Right atrium auricular region (tissue), 2 donors: ENCODE measurements at regions not wholly inside any gene's neighbourhood (a gene's known extent, or its start where the extent isn't known, plus 50 kb on each side); places are given as distances from the start of the nearest gene placed in this dataset.

Experiments
- DNase-seq: peaks from one replicate; pipeline ENCODE4 v3.0.0-alpha.2; 2019; ENCODE audit warnings: low spot score
- H3K27ac ChIP-seq, 2 donors: fragments of 200-600 bp; sonication (generic); 1 replicate in 1 of 2; 2 replicates in 1 of 2; pipeline ENCODE4 v1.5.1; 2016 to 2019
- H3K27me3 ChIP-seq, 2 donors: fragments of 200-600 bp; sonication (generic); one replicate each; pipeline versions ENCODE4 v1.5.1 to v1.6.0; 2017 to 2019
- H3K36me3 ChIP-seq: fragments of 200-600 bp; sonication (generic); one replicate; pipeline ENCODE4 v1.5.1; 2016
- H3K4me1 ChIP-seq, 2 donors: fragments of 200-600 bp; sonication (generic); one replicate each; pipeline versions ENCODE4 v1.5.1 to v1.6.0; 2017 to 2019
- H3K4me3 ChIP-seq, 2 donors: fragments of 200-600 bp; sonication (generic); 1 replicate in 1 of 2; 2 replicates in 1 of 2; pipeline ENCODE4 v1.5.1; 2017 to 2019; ENCODE audit warnings: mild to moderate bottlenecking in 1 of 2, moderate library complexity in 1 of 2
- H3K9me3 ChIP-seq, 2 donors: fragments of 200-600 bp; sonication (generic); one replicate each; pipeline ENCODE4 v1.5.1; 2019
- TF ChIP-seq, protein P1 (sequence below), 2 donors: fragments of 200-600 bp; sonication (generic); IDR thresholded peaks; one replicate each; pipeline ENCODE4 v1.5.1; 2019; ENCODE audit warnings: antibody characterized with exemption in 2 of 2

- Histone ChIP-seq H3K36me3 (no peaks in the 10 kb centered on the region), H3K9me3 (no peaks in the 10 kb centered on the region), H3K4me1 (no peaks in the 10 kb centered on the region), H3K27ac (no peak overlapping the region), H3K4me3 (no peak overlapping the region), H3K27me3 (no peaks in the 10 kb centered on the region)
- DNase-seq = no peak
- TF ChIP-seq, protein P1, sequence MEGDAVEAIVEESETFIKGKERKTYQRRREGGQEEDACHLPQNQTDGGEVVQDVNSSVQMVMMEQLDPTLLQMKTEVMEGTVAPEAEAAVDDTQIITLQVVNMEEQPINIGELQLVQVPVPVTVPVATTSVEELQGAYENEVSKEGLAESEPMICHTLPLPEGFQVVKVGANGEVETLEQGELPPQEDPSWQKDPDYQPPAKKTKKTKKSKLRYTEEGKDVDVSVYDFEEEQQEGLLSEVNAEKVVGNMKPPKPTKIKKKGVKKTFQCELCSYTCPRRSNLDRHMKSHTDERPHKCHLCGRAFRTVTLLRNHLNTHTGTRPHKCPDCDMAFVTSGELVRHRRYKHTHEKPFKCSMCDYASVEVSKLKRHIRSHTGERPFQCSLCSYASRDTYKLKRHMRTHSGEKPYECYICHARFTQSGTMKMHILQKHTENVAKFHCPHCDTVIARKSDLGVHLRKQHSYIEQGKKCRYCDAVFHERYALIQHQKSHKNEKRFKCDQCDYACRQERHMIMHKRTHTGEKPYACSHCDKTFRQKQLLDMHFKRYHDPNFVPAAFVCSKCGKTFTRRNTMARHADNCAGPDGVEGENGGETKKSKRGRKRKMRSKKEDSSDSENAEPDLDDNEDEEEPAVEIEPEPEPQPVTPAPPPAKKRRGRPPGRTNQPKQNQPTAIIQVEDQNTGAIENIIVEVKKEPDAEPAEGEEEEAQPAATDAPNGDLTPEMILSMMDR (IDR thresholded peaks at IDR 0.05) = no peak
Observed at GRCh38 chr4:148831945-148832344, 389.7 kb upstream of the NR3C2 start.

GRCh38 chr4:148828291-148828690, 386.1 kb upstream of the NR3C2 start:
- Histone ChIP-seq H3K4me3 (no peak overlapping the region), H3K27ac (no peak overlapping the region), H3K9me3 (no peaks in the 10 kb centered on the region), H3K4me1 (no peaks in the 10 kb centered on the region), H3K27me3 (no peaks in the 10 kb centered on the region), H3K36me3 (no peaks in the 10 kb centered on the region)
- no peak for DNase-seq
- TF ChIP-seq, protein P1 (IDR thresholded peaks at IDR 0.05) = no peak

DNA sequence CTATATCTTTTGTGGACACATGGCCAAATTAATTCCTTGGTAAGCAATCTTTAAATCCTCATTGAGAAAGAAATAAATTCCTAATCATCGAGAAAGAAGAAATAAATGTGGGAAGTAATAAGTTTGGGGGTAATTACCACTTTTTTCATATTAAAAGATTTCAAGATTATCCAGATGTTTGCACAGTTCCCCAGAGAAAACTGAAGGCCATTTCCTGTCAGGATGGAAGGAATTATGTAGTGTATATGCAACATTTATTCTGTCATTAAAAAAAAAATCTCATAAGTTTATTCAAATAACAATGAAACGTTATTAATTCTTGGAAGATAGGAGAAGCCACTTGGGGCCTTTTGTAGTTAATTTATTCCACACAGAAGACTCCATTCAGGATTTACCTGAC, 385.6 kb upstream of the NR3C2 start:
- no peaks in the 10 kb centered on the region for H3K36me3 ChIP-seq
- no peaks in the 10 kb centered on the region for H3K4me1 ChIP-seq
- TF ChIP-seq, protein P1 (IDR thresholded peaks at IDR 0.05) = no peak
- H3K27ac ChIP-seq = no peak overlapping the region
- H3K9me3 ChIP-seq = no peaks in the 10 kb centered on the region
- H3K27me3 ChIP-seq = no peaks in the 10 kb centered on the region
- no peak for DNase-seq
- H3K4me3 ChIP-seq = no peak overlapping the region

DNA sequence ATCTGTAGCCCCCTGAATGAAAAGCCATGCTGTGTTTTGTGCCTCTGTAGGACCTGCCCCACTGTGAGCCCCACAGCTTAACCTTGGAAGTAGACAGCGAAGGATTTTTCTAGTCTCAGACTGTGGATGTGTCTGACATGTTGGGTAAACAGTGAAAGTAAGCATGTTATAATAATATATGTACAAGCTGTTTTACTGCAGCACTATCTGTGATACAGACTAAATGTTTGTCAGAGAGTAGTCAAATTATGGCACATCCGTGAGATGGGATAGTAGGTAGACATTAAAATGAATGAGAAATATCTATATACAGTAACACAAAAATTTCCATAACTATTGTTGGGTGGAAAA, 381.2 kb upstream of the NR3C2 start:
- Histone ChIP-seq H3K4me3 (no peak overlapping the region), H3K27me3 (no peaks in the 10 kb centered on the region), H3K36me3 (no peaks in the 10 kb centered on the region), H3K9me3 (no peaks in the 10 kb centered on the region), H3K4me1 (no peaks in the 10 kb centered on the region), H3K27ac (no peak overlapping the region)
- TF ChIP-seq, protein P1 (IDR thresholded peaks at IDR 0.05) = no peak
- DNase-seq = no peak

GRCh38 chr4:148822572-148823418, 380.6 kb upstream of the NR3C2 start:
- Histone ChIP-seq H3K4me1 (no peaks in the 10 kb centered on the region), H3K27ac (no peak overlapping the region), H3K27me3 (no peaks in the 10 kb centered on the region), H3K4me3 (no peak overlapping the region), H3K36me3 (no peaks in the 10 kb centered on the region), H3K9me3 (no peaks in the 10 kb centered on the region)
- TF ChIP-seq, protein P1 (IDR thresholded peaks at IDR 0.05) = no peak
- no peak for DNase-seq

DNA sequence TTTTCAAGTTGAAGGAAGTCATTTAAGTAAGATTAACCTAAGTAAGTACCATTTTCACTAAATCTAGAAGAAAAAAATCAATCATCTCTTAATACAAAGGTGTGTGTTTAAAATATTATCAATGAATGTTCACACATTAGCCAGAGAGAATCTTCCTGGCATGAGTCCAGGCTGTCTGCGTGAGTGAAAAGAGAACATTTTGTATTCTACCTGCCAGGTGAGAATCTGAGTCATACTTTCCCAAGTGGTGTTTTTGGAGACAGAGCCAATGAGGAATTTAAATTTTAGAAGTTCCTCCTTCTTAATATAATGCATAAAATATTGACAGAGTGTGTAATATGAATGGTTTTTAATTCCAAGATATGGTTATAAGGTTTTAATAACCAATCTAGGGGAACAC, 371.8 kb upstream of the NR3C2 start:
- no peak for DNase-seq
- Histone ChIP-seq H3K27ac (no peak overlapping the region), H3K9me3 (no peaks in the 10 kb centered on the region), H3K36me3 (no peaks in the 10 kb centered on the region), H3K4me1 (peaks cover 0 to 3% of the 10 kb centered on the region in 2 donors), H3K4me3 (no peak overlapping the region), H3K27me3 (no peaks in the 10 kb centered on the region)
- TF ChIP-seq, protein P1 (IDR thresholded peaks at IDR 0.05) = no peak
